Activated T-cell treated with anti-CD3 and anti-CD28 coated beads, Interleukin-2, amount 50 U/mL, for 72 hours (primary cell): ENCODE measurements at regions not wholly inside any gene's neighbourhood (a gene's known extent, or its start where the extent isn't known, plus 50 kb on each side); places are given as distances from the start of the nearest gene placed in this dataset.
"Not testable (repeated sequence)": the region's sequence is repeated elsewhere in the genome, so short reads cannot be mapped to it uniquely, and the experiment has no call there.

Experiments used
- ATAC-seq, 2 donors: fragments of 150-1000 bp; cut with Tn5 transposase; replicated peaks in 1 of 2; 2 replicates each; pipeline ENCODE4 v1.10.0; 2021; ENCODE audit warnings: moderate library complexity in 2 of 2, mild to moderate bottlenecking in 1 of 2
- DNase-seq, 2 donors: peaks; one replicate each; pipeline ENCODE4 v3.0.0; 2021 to 2022; ENCODE audit warnings: mixed read lengths in 1 of 2
- H3K27ac Mint-ChIP-seq: one replicate; pipeline ENCODE4 v1.8.0; 2022; ENCODE audit warnings: mild to moderate bottlenecking, moderate library complexity, mixed read lengths
- H3K27me3 Mint-ChIP-seq: one replicate; pipeline ENCODE4 v1.8.0; 2022; ENCODE audit warnings: low read depth, mixed read lengths
- H3K36me3 Mint-ChIP-seq, 2 donors: one replicate each; pipeline ENCODE4 v1.8.0; 2022; ENCODE audit warnings: mixed read lengths in 2 of 2, mild to moderate bottlenecking in 1 of 2; ENCODE audit not compliant: insufficient read depth in 2 of 2
- H3K4me1 Mint-ChIP-seq: one replicate; pipeline ENCODE4 v1.8.0; 2022; ENCODE audit warnings: low read depth, mixed read lengths
- H3K4me3 Mint-ChIP-seq, 2 donors: one replicate each; pipeline ENCODE4 v1.8.0; 2022; ENCODE audit warnings: mild to moderate bottlenecking in 2 of 2, mixed read lengths in 2 of 2, moderate library complexity in 2 of 2
- H3K9me3 Mint-ChIP-seq, 2 donors: one replicate each; pipeline ENCODE4 v1.8.0; 2022; ENCODE audit warnings: mixed read lengths in 2 of 2

GRCh38 chr4:188958346-188958745, 819.1 kb downstream of the TRIML1 start:
- Mint-ChIP-seq H3K4me3 (no peak overlapping the region), H3K27ac (no peak overlapping the region)

DNA sequence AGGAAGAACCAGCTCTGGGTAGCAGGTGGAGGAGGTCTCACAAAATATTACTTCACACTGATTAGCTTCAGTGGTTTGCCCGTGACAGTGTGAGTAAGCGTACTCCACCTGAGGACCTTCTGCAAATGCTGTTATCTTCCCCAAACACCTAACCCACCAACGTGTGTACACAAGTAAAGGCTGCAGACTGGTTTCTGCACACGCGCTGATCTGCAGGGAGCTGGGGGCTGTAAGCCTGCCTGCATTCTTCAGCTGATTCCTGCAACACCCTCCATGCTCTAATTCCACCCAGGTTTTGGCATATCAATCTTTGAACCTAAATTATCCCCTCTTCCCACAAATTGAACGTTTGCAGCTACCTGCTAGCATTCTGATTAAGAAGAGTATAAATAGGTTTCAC, 820.2 kb downstream of the TRIML1 start:
- Mint-ChIP-seq H3K36me3 (no peaks in the 10 kb centered on the region), H3K9me3 (peaks cover 14 to 16% of the 10 kb centered on the region in 2 donors), H3K4me3 (no peak overlapping the region), H3K27me3 (no peaks in the 10 kb centered on the region), H3K27ac (no peak overlapping the region), H3K4me1 (no peaks in the 10 kb centered on the region)
- ATAC-seq (no peak), DNase-seq (no peak)

More at GRCh38 chr4:188958346-188958745, 819.1 kb downstream of the TRIML1 start:
- H3K36me3 Mint-ChIP-seq, result no peaks in the 10 kb centered on the region
- no peaks in the 10 kb centered on the region for H3K27me3 Mint-ChIP-seq
- ATAC-seq (no peak), DNase-seq (no peak)
- peaks cover 16 to 19% of the 10 kb centered on the region in 2 donors for H3K9me3 Mint-ChIP-seq
- H3K4me1 Mint-ChIP-seq, result no peaks in the 10 kb centered on the region

GRCh38 chr4:188960411-188961093, 821.3 kb downstream of the TRIML1 start:
- ATAC-seq (no peak), DNase-seq (no peak)
- Mint-ChIP-seq H3K27ac (no peak overlapping the region), H3K27me3 (no peaks in the 10 kb centered on the region), H3K4me1 (no peaks in the 10 kb centered on the region), H3K9me3 (peaks cover 16 to 17% of the 10 kb centered on the region in 2 donors), H3K36me3 (peaks cover 0 to 2% of the 10 kb centered on the region in 2 donors), H3K4me3 (no peak overlapping the region)

DNA sequence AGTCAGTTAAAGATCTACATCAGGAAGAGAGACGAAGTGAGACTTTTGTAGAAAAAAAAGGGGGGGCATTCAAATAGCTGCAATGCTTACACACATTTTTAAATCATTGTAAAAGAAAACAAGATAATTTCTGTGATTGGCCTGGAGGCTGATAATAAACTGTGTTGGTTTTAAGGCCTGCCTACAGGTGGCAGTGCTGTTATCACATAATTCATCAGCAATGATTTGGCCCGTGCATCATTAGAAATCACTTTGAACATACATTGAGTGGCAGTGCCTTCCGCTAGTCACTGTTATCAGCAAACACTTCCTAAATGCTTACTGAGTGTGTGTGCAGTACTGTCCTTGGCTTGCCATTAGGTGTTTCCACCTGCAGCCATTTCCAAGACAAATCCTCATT, 831.9 kb downstream of the TRIML1 start:
- Mint-ChIP-seq H3K4me3 (no peak overlapping the region), H3K27ac (no peak overlapping the region), H3K36me3 (peaks cover 0 to 2% of the 10 kb centered on the region in 2 donors), H3K27me3 (no peaks in the 10 kb centered on the region), H3K9me3 (peaks cover 6 to 9% of the 10 kb centered on the region in 2 donors), H3K4me1 (no peaks in the 10 kb centered on the region)
- no peak for ATAC-seq
- DNase-seq, result no peak

DNA sequence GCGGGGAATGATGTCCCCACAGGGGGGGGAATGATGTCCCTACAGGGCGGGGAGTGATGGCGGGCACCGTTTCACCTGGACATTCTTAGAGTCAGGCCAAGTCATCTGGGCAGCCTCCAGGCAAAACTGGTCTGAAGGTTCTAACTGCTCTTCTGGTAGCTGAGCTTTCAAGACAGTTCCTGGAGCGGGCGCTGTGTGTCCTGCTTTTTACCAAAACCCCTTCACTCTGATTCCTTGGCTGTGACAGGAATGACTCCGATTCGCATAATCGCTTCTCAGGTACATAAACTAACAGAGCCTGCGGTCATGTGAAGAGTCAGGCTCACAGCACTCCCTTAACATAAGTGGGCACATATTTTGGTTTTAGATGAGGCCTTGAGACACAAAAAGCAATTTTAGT, 836.0 kb downstream of the TRIML1 start:
- Mint-ChIP-seq H3K36me3 (peaks cover 0 to 2% of the 10 kb centered on the region in 2 donors), H3K4me1 (no peaks in the 10 kb centered on the region), H3K4me3 (no peak overlapping the region), H3K27me3 (no peaks in the 10 kb centered on the region), H3K9me3 (peaks cover 5 to 6% of the 10 kb centered on the region in 2 donors), H3K27ac (no peak overlapping the region)
- DNase-seq (no peak), ATAC-seq (no peak)

DNA sequence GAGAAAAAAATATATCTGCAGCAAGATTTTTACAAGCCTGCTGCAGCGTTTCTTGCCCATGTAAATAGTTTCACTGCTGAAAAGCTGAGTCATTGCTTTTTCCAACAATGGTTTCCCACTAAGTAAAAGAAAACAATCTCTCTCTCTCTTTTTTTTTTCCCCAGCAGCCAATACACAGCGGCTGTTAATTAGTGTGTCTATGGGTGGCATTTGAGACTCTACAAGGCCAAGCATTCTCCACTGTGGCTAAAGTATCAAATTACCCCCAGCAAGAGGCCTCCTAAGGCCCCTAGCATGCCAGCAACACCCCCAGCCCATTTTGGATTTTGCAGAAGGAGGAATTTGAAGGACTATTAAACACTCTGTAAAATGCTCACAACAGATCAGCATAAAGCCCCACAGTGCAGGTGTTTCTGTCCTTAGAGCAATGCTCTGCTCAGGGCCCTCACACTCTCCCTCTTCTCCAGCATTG, 837.4 kb downstream of the TRIML1 start:
- Mint-ChIP-seq H3K36me3 (peaks cover 0 to 2% of the 10 kb centered on the region in 2 donors), H3K4me3 (no peak overlapping the region), H3K27ac (no peak overlapping the region), H3K27me3 (no peaks in the 10 kb centered on the region), H3K9me3 (peaks cover 4 to 7% of the 10 kb centered on the region in 2 donors), H3K4me1 (no peaks in the 10 kb centered on the region)
- no peak for DNase-seq
- ATAC-seq, result no peak

DNA sequence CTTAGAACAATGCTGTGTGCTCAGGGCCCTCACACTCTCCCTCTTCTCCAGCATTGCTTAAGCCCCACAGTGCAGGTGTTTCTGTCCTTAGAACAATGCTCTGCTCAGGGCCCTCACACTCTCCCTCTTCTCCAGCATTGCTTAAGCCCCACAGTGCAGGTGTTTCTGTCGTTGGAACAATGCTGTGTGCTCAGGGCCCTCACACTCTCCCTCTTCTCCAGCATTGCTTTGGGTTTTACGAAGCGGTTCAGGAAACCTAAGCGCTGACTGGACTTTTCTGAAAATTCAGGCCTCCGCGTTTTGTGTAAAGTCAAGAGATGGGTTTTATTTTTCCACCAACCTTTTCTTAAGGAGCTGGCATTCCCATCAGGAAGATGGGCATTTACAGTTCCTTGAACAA, 838.0 kb downstream of the TRIML1 start:
- ATAC-seq, H3K36me3 Mint-ChIP-seq, H3K9me3 Mint-ChIP-seq, H3K4me3 Mint-ChIP-seq, H3K27ac Mint-ChIP-seq, H3K4me1 Mint-ChIP-seq, DNase-seq, H3K27me3 Mint-ChIP-seq: not testable (repeated sequence)

DNA sequence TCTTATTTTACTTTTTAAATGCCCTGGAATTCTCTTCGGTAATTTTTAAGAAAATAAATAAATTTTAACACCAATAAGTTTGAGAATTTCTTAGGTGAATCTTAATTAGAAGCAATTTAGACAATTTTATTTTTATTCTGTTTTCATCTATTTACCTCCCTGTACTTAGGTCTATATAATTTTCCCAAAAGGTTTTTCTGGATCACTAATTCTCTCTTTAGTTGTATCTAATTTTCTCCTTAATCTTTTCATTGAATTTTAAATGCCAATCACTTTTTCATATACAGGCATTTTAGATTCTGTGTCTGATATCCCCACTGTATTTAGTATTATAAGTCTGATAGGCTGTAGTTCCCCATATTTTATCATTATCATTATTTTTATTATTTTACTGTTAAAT, 845.3 kb downstream of the TRIML1 start:
- no peak overlapping the region for H3K27ac Mint-ChIP-seq
- peaks cover 0 to 1% of the 10 kb centered on the region in 2 donors for H3K36me3 Mint-ChIP-seq
- no peaks in the 10 kb centered on the region for H3K27me3 Mint-ChIP-seq
- no peak overlapping the region for H3K4me3 Mint-ChIP-seq
- DNase-seq (no peak), ATAC-seq (no peak)
- H3K9me3 Mint-ChIP-seq, result peaks cover 0 to 5% of the 10 kb centered on the region in 2 donors
- no peaks in the 10 kb centered on the region for H3K4me1 Mint-ChIP-seq

- Mint-ChIP-seq H3K4me1 (no peaks in the 10 kb centered on the region), H3K9me3 (peaks cover 0 to 2% of the 10 kb centered on the region in 2 donors), H3K27me3 (no peaks in the 10 kb centered on the region), H3K36me3 (peaks cover 0 to 1% of the 10 kb centered on the region in 2 donors), H3K4me3 (no peak overlapping the region), H3K27ac (no peak overlapping the region)
- ATAC-seq (no peak), DNase-seq (no peak)
These were observed 847.0 kb downstream of the TRIML1 start for GRCh38 chr4:188986271-188986689.

- DNase-seq, result no peak
- no peak for ATAC-seq
- H3K9me3 Mint-ChIP-seq, result peaks cover 0 to 2% of the 10 kb centered on the region in 2 donors
- no peaks in the 10 kb centered on the region for H3K27me3 Mint-ChIP-seq
- H3K4me3 Mint-ChIP-seq, result no peak overlapping the region
- no peak overlapping the region for H3K27ac Mint-ChIP-seq
- H3K4me1 Mint-ChIP-seq, result no peaks in the 10 kb centered on the region
- peaks cover 0 to 1% of the 10 kb centered on the region in 2 donors for H3K36me3 Mint-ChIP-seq
These were observed 847.8 kb downstream of the TRIML1 start for GRCh38 chr4:188987011-188987410.

GRCh38 chr4:188988131-188988530, 848.9 kb downstream of the TRIML1 start:
- no peaks in the 10 kb centered on the region for H3K36me3 Mint-ChIP-seq
- no peak overlapping the region for H3K4me3 Mint-ChIP-seq
- ATAC-seq (no peak), DNase-seq (no peak)
- peaks cover 1 to 2% of the 10 kb centered on the region in 2 donors for H3K9me3 Mint-ChIP-seq
- H3K27me3 Mint-ChIP-seq, result no peaks in the 10 kb centered on the region
- H3K27ac Mint-ChIP-seq, result no peak overlapping the region
- H3K4me1 Mint-ChIP-seq, result no peaks in the 10 kb centered on the region

- H3K27me3 Mint-ChIP-seq, result no peaks in the 10 kb centered on the region
- no peaks in the 10 kb centered on the region for H3K4me1 Mint-ChIP-seq
- H3K9me3 Mint-ChIP-seq, result peaks cover 2% of the 10 kb centered on the region in 2 donors
- ATAC-seq (no peak), DNase-seq (no peak)
- H3K4me3 Mint-ChIP-seq, result no peak overlapping the region
- no peaks in the 10 kb centered on the region for H3K36me3 Mint-ChIP-seq
- H3K27ac Mint-ChIP-seq, result no peak overlapping the region
These were observed 850.1 kb downstream of the TRIML1 start for GRCh38 chr4:188989371-188989770.

DNA sequence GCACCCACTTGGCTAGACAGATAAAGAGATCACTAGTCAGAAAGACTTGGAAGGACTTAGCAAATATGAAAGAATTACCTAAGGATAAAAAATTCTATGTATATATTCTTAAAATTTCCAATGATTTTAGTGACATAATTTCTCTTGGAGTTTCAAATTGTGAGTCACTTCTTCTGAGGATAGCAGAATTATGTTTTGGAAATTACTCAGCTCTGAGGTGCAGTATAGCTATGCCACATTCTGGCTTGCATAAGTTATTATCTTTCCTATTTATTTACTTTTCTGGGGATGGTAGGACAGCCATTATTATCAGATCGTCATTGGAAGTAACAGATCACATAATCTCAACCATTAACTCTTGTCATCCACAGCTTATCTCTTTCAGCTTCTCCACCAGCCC, 853.5 kb downstream of the TRIML1 start:
- Mint-ChIP-seq H3K4me3 (no peak overlapping the region), H3K27me3 (no peaks in the 10 kb centered on the region), H3K27ac (no peak overlapping the region), H3K4me1 (no peaks in the 10 kb centered on the region), H3K36me3 (no peaks in the 10 kb centered on the region), H3K9me3 (peaks cover 5 to 6% of the 10 kb centered on the region in 2 donors)
- DNase-seq (no peak), ATAC-seq (no peak)

GRCh38 chr4:188993871-188994270, 854.6 kb downstream of the TRIML1 start:
- ATAC-seq (no peak), DNase-seq (no peak)
- Mint-ChIP-seq H3K27ac (no peak overlapping the region), H3K9me3 (peaks cover 7% of the 10 kb centered on the region in 2 donors), H3K36me3 (no peaks in the 10 kb centered on the region), H3K4me3 (no peak overlapping the region), H3K27me3 (no peaks in the 10 kb centered on the region), H3K4me1 (no peaks in the 10 kb centered on the region)
